Stomach (tissue), 8 donors: ENCODE measurements at regions not wholly inside any gene's neighbourhood (a gene's known extent, or its start where the extent isn't known, plus 50 kb on each side); places are given as distances from the start of the nearest gene placed in this dataset.

Experiments
- DNase-seq, 2 donors: peaks; one replicate each; pipeline versions ENCODE4 v3.0.0 to v3.0.0-alpha.2; 2013 to 2019
- H3K27ac ChIP-seq, 5 donors: fragments of 200-600 bp in 4 of 5; sonication (generic) in 4 of 5; one replicate each; pipeline ENCODE4 v1.5.1; 2013 to 2019; ENCODE audit warnings: mild to moderate bottlenecking in 1 of 5, moderate library complexity in 1 of 5
- H3K27me3 ChIP-seq, 3 donors: fragments of 200-600 bp; sonication (generic); one replicate each; pipeline ENCODE4 v1.5.1; 2017 to 2019; ENCODE audit warnings: mixed run types in 1 of 3
- H3K36me3 ChIP-seq, 4 donors: fragments of 200-600 bp; sonication (generic); 1 replicate in 3 of 4; 2 replicates in 1 of 4; pipeline ENCODE4 v1.5.1; 2016 to 2019
- H3K4me1 ChIP-seq, 4 donors: fragments of 200-600 bp; sonication (generic); one replicate each; pipeline ENCODE4 v1.5.1; 2016 to 2019
- H3K4me3 ChIP-seq, 4 donors: fragments of 200-600 bp; sonication (generic) in 3 of 4; one replicate each; pipeline ENCODE4 v1.5.1; 2016 to 2019; ENCODE audit warnings: mild to moderate bottlenecking in 1 of 4
- H3K9me3 ChIP-seq, 4 donors: fragments of 200-600 bp; sonication (generic); one replicate each; pipeline ENCODE4 v1.5.1; 2016 to 2019
- CTCF ChIP-seq, 7 experiments: fragments of 450-650 bp in 4 of 7; fragments of 200-600 bp in 3 of 7; sonication (generic) in 3 of 7; IDR thresholded peaks; one replicate each; pipeline ENCODE4 v1.5.1; 2016 to 2019; ENCODE audit warnings: antibody characterized with exemption in 7 of 7, control low read depth in 2 of 7, mild to moderate bottlenecking in 1 of 7
- EP300 ChIP-seq: sonication (generic); formaldehyde crosslinking; IDR thresholded peaks from one replicate; pipeline ENCODE4 v1.6.1; 2017; ENCODE audit warnings: antibody characterized with exemption
- POLR2A ChIP-seq, 4 donors: fragments of 450-650 bp; IDR thresholded peaks; one replicate each; pipeline ENCODE4 v1.6.1; 2016; ENCODE audit warnings: antibody characterized with exemption in 4 of 4, control low read depth in 2 of 4, mild to moderate bottlenecking in 1 of 4, moderate library complexity in 1 of 4
- POLR2AphosphoS5 ChIP-seq, 3 donors: sonication (generic); formaldehyde crosslinking; IDR thresholded peaks; one replicate each; pipeline ENCODE4 v1.6.1; 2016; ENCODE audit warnings: antibody characterized with exemption in 3 of 3
- WGBS, 5 donors: extraction: QIAGEN DNeasy Blood & Tissue Kit in 3 of 5; methylation state at CpG; one replicate each; pipeline versions ENCODE4 v1.1.5 to v1.1.7; 2013 to 2018; 5-methylcytosine and 5-hydroxymethylcytosine counted together
- intact Hi-C: fragments of 100-400 bp; cut with DNase I; formaldehyde crosslinking; loops from one replicate; pipeline ENCODE4 v1.15.1; 2023; ENCODE audit warnings: low total_unique reads
- donor health status: healthy with polysubstance abuse.
- donor health status: Bipolar disorder and iron deficiency.
- donor health status: healthy.

GRCh38 chr3:166388321-166388720 lies 551.1 kb upstream of the BCHE start:
- DNase-seq, result no peak
- WGBS, 5 donors, result 81 to 89% (median 83%) methylated on average over 2 of the region's 2 CpGs
- Histone ChIP-seq H3K4me3 (no peak overlapping the region), H3K9me3 (peaks cover 0 to 5% (median 1%) of the 10 kb centered on the region in 4 donors), H3K27me3 (no peaks in the 10 kb centered on the region), H3K4me1 (no peaks in the 10 kb centered on the region), H3K27ac (no peak overlapping the region), H3K36me3 (no peaks in the 10 kb centered on the region)
- intact Hi-C loops, result no loop called here
- TF ChIP-seq POLR2A (IDR thresholded peaks at IDR 0.05) (no peak), POLR2AphosphoS5 (IDR thresholded peaks at IDR 0.05) (no peak), CTCF (IDR thresholded peaks at IDR 0.05) (no peak), EP300 (no peak)

GRCh38 chr3:166372571-166373106 lies 535.4 kb upstream of the BCHE start:
- Histone ChIP-seq H3K4me3 (no peak overlapping the region), H3K27me3 (no peaks in the 10 kb centered on the region), H3K9me3 (peaks cover 0 to 5% (median 3%) of the 10 kb centered on the region in 4 donors), H3K27ac (no peak overlapping the region), H3K36me3 (no peaks in the 10 kb centered on the region), H3K4me1 (no peaks in the 10 kb centered on the region)
- 44 to 57% (median 49%) methylated on average over 1 of the region's 1 CpG for WGBS, 5 donors
- intact Hi-C loops, result no loop called here
- no peak for DNase-seq
- TF ChIP-seq POLR2AphosphoS5 (IDR thresholded peaks at IDR 0.05) (no peak), EP300 (no peak), POLR2A (IDR thresholded peaks at IDR 0.05) (no peak), CTCF (IDR thresholded peaks at IDR 0.05) (no peak)

- no peak for TF ChIP-seq EP300
- no peak for TF ChIP-seq POLR2AphosphoS5 (IDR thresholded peaks at IDR 0.05)
- no peak for TF ChIP-seq CTCF (IDR thresholded peaks at IDR 0.05)
- no peak for TF ChIP-seq POLR2A (IDR thresholded peaks at IDR 0.05)
- 34 to 54% (median 45%) methylated on average over 2 of the region's 2 CpGs for WGBS, 5 donors
- intact Hi-C loops, result no loop called here
- Histone ChIP-seq H3K27me3 (no peaks in the 10 kb centered on the region), H3K4me1 (no peaks in the 10 kb centered on the region), H3K27ac (no peak overlapping the region), H3K36me3 (no peaks in the 10 kb centered on the region), H3K9me3 (peaks cover 0 to 5% (median 4%) of the 10 kb centered on the region in 4 donors), H3K4me3 (no peak overlapping the region)
- peak in 1 of 2 donors; percentile 36 for DNase-seq
These were observed 530.8 kb upstream of the BCHE start for GRCh38 chr3:166367947-166368533.

- intact Hi-C loops, result no loop called here
- Histone ChIP-seq H3K27ac (no peak overlapping the region), H3K36me3 (no peaks in the 10 kb centered on the region), H3K27me3 (no peaks in the 10 kb centered on the region), H3K9me3 (peaks cover 0 to 4% (median 0%) of the 10 kb centered on the region in 4 donors), H3K4me1 (no peaks in the 10 kb centered on the region), H3K4me3 (no peak overlapping the region)
- WGBS, 5 donors, result 50 to 59% (median 53%) methylated on average over 2 of the region's 2 CpGs
- TF ChIP-seq EP300 (no peak), POLR2A (IDR thresholded peaks at IDR 0.05) (no peak), POLR2AphosphoS5 (IDR thresholded peaks at IDR 0.05) (no peak), CTCF (IDR thresholded peaks at IDR 0.05) (no peak)
- DNase-seq, result no peak
These were observed 525.5 kb upstream of the BCHE start for GRCh38 chr3:166362698-166363097.
